ENCODE measurements at regions not wholly inside any gene's neighbourhood (a gene's known extent, or its start where the extent isn't known, plus 50 kb on each side); places are given as distances from the start of the nearest gene placed in this dataset.

DNA sequence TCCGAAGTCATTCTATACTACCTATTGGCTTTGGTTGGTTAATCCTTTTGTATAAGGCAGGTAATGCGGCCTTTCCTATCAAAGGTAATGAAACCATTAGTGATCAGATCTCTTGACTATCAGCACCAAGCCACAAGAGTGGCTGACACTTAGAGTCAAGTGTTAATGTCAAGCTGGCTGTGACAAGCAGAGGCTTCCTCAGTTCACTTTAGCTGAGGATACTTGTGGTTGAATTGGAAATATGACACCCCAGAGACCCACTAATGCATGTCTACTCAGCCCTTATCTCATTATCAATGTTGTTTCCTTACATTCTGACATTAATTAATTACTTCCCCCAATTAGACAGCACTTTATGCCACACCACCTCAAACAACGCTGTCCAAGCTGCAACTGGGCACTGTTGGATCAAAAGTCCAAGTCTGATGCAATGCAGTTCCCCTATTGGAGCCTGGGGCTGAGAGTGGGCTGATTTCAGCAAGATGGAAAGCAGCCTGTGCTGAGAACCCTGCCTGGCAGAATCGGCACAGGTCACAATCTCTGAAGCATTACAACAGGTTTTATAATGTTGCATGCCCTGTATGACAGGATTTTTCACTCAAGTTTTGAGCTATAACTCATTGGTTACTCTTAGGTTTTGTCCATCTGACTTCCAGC lies 273.5 kb downstream of the COL12A1 start:
- TF ChIP-seq, protein P1, sequence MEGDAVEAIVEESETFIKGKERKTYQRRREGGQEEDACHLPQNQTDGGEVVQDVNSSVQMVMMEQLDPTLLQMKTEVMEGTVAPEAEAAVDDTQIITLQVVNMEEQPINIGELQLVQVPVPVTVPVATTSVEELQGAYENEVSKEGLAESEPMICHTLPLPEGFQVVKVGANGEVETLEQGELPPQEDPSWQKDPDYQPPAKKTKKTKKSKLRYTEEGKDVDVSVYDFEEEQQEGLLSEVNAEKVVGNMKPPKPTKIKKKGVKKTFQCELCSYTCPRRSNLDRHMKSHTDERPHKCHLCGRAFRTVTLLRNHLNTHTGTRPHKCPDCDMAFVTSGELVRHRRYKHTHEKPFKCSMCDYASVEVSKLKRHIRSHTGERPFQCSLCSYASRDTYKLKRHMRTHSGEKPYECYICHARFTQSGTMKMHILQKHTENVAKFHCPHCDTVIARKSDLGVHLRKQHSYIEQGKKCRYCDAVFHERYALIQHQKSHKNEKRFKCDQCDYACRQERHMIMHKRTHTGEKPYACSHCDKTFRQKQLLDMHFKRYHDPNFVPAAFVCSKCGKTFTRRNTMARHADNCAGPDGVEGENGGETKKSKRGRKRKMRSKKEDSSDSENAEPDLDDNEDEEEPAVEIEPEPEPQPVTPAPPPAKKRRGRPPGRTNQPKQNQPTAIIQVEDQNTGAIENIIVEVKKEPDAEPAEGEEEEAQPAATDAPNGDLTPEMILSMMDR (IDR thresholded peaks at IDR 0.05) = no peak
- TF ChIP-seq POLR2A (IDR thresholded peaks at IDR 0.05) = no peak
